ENCODE measurements at regions not wholly inside any gene's neighbourhood (a gene's known extent, or its start where the extent isn't known, plus 50 kb on each side); places are given as distances from the start of the nearest gene placed in this dataset.

DNA sequence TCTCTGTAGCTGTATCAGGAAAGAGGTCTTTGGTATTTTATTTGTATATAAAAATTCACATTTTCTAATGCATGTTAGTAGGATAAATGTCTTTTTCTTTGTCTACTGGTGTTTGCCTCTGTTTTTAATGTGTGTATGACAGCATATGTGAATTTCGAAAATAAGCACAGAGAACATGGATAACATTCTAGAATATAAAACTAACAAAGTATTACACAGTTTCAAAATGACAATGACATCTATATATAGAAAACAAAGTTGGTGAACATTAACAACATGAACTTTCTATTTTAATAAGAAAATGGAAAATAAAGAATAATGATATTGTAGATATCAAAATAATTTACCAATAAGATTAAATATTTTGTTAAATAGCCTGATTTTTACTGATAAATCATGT, 608.0 kb downstream of the COL12A1 start:
- TF ChIP-seq, protein P1, sequence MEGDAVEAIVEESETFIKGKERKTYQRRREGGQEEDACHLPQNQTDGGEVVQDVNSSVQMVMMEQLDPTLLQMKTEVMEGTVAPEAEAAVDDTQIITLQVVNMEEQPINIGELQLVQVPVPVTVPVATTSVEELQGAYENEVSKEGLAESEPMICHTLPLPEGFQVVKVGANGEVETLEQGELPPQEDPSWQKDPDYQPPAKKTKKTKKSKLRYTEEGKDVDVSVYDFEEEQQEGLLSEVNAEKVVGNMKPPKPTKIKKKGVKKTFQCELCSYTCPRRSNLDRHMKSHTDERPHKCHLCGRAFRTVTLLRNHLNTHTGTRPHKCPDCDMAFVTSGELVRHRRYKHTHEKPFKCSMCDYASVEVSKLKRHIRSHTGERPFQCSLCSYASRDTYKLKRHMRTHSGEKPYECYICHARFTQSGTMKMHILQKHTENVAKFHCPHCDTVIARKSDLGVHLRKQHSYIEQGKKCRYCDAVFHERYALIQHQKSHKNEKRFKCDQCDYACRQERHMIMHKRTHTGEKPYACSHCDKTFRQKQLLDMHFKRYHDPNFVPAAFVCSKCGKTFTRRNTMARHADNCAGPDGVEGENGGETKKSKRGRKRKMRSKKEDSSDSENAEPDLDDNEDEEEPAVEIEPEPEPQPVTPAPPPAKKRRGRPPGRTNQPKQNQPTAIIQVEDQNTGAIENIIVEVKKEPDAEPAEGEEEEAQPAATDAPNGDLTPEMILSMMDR (IDR thresholded peaks at IDR 0.05), result no peak
- TF ChIP-seq POLR2AphosphoS5 (IDR thresholded peaks at IDR 0.05; ENCODE audit: insufficient read depth in 1 of 2, low read depth in 1 of 2) (no peak), POLR2A (IDR thresholded peaks at IDR 0.05) (no peak)

All from vagina (tissue), 2 donors.